Lower lobe of right lung (tissue), 2 donors: ENCODE measurements at regions not wholly inside any gene's neighbourhood (a gene's known extent, or its start where the extent isn't known, plus 50 kb on each side); places are given as distances from the start of the nearest gene placed in this dataset.

Experiments
- ATAC-seq, 2 donors: fragments of 200-7000 bp; cut with Tn5 transposase; one replicate each; pipeline ENCODE4 v1.9.1; 2020 to 2022; ENCODE audit warnings: mild to moderate bottlenecking in 2 of 2, moderate library complexity in 2 of 2
- DNase-seq: peaks from one replicate; pipeline ENCODE4 v3.0.0-alpha.2; 2020
- H3K27ac ChIP-seq: fragments of 200-600 bp; one replicate; pipeline ENCODE4 v1.8.0; 2022
- H3K27me3 ChIP-seq: fragments of 200-600 bp; one replicate; pipeline ENCODE4 v1.8.0; 2022; ENCODE audit warnings: low read depth
- H3K36me3 ChIP-seq: fragments of 200-600 bp; one replicate; pipeline ENCODE4 v1.8.0; 2022; ENCODE audit warnings: mild to moderate bottlenecking
- H3K4me1 ChIP-seq: fragments of 200-600 bp; one replicate; pipeline ENCODE4 v1.8.0; 2022
- H3K4me3 ChIP-seq: fragments of 200-600 bp; one replicate; pipeline ENCODE4 v1.8.0; 2022; ENCODE audit warnings: mild to moderate bottlenecking
- H3K9me3 ChIP-seq: fragments of 200-600 bp; one replicate; pipeline ENCODE4 v1.8.0; 2022
- CTCF ChIP-seq: fragments of 200-600 bp; IDR thresholded peaks from one replicate; pipeline ENCODE4 v1.8.0; 2022; ENCODE audit warnings: antibody characterized with exemption, mild to moderate bottlenecking
- intact Hi-C: fragments of 100-400 bp; cut with DNase I; formaldehyde crosslinking; loops from one replicate; pipeline ENCODE4 v1.11.0; 2022
- donor health status: DM: no; HTN: yes; CAD: no; lungs with severe emphysema.

GRCh38 chr2:216553482-216554240, 55.0 kb downstream of the RPL37A start:
- no peak for DNase-seq
- Histone ChIP-seq H3K36me3 (no peaks in the 10 kb centered on the region), H3K27ac (no peak overlapping the region), H3K27me3 (no peaks in the 10 kb centered on the region), H3K4me1 (peaks cover 26% of the 10 kb centered on the region), H3K4me3 (no peak overlapping the region), H3K9me3 (no peaks in the 10 kb centered on the region)
- no peak for TF ChIP-seq CTCF
- intact Hi-C loops = no loop called here
- ATAC-seq = no peak

GRCh38 chr2:216554286-216554685, 55.6 kb downstream of the RPL37A start:
- Histone ChIP-seq H3K36me3 (no peaks in the 10 kb centered on the region), H3K4me1 (peaks cover 26% of the 10 kb centered on the region), H3K27ac (no peak overlapping the region), H3K4me3 (no peak overlapping the region), H3K27me3 (no peaks in the 10 kb centered on the region), H3K9me3 (no peaks in the 10 kb centered on the region)
- intact Hi-C loops = no loop called here
- ATAC-seq = peak in 1 of 2 donors; percentile 20
- no peak for DNase-seq
- no peak for TF ChIP-seq CTCF

- intact Hi-C loops = no loop called here
- Histone ChIP-seq H3K36me3 (no peaks in the 10 kb centered on the region), H3K27me3 (no peaks in the 10 kb centered on the region), H3K27ac (no peak overlapping the region), H3K4me1 (peaks cover 26% of the 10 kb centered on the region), H3K9me3 (no peaks in the 10 kb centered on the region), H3K4me3 (no peak overlapping the region)
- no peak for TF ChIP-seq CTCF
- DNase-seq (no peak), ATAC-seq (peak in 1 of 2 donors; percentile 4)
These were observed 56.1 kb downstream of the RPL37A start for GRCh38 chr2:216554755-216555154.

GRCh38 chr2:216555274-216555673, 56.6 kb downstream of the RPL37A start:
- TF ChIP-seq CTCF = no peak
- Histone ChIP-seq H3K27ac (no peak overlapping the region), H3K9me3 (no peaks in the 10 kb centered on the region), H3K4me3 (no peak overlapping the region), H3K4me1 (peaks cover 26% of the 10 kb centered on the region), H3K27me3 (no peaks in the 10 kb centered on the region), H3K36me3 (no peaks in the 10 kb centered on the region)
- intact Hi-C loops = no loop called here
- DNase-seq (peak; percentile 78), ATAC-seq (peak; percentile 82 to 88)

- DNase-seq (no peak), ATAC-seq (no peak)
- Histone ChIP-seq H3K36me3 (no peaks in the 10 kb centered on the region), H3K27ac (no peak overlapping the region), H3K4me1 (peaks cover 25% of the 10 kb centered on the region), H3K9me3 (no peaks in the 10 kb centered on the region), H3K4me3 (no peak overlapping the region), H3K27me3 (no peaks in the 10 kb centered on the region)
- TF ChIP-seq CTCF = no peak
- intact Hi-C loops = no loop called here
These were observed 57.6 kb downstream of the RPL37A start for GRCh38 chr2:216556202-216556601.
